ENCODE measurements at regions not wholly inside any gene's neighbourhood (a gene's known extent, or its start where the extent isn't known, plus 50 kb on each side); places are given as distances from the start of the nearest gene placed in this dataset.
A peak's percentile ranks its signal among the peaks of the same experiment; 100 is the strongest.

GRCh38 chr3:116767726-116768125 is 58.1 kb downstream of the TUSC7 start:
- no peaks in the 10 kb centered on the region for H3K9me3 ChIP-seq
- no peaks in the 10 kb centered on the region for H3K27me3 ChIP-seq
- ATAC-seq = no peak
- intact Hi-C loops (cut with DNase I) = no loop called here
- H3K4me1 ChIP-seq = no peaks in the 10 kb centered on the region
- WGBS (ENCODE audit: insufficient coverage, low coverage, low lambda C conversion rate, missing lambda C conversion rate) = 63% methylated on average over 1 of the region's 1 CpG
- H3K27ac ChIP-seq = no peak overlapping the region
- H3K4me3 ChIP-seq = no peak overlapping the region
- H3K36me3 ChIP-seq = no peaks in the 10 kb centered on the region
- no peak for TF ChIP-seq CTCF (IDR thresholded peaks at IDR 0.05)
- no peak for TF ChIP-seq POLR2A (IDR thresholded peaks at IDR 0.05)
- DNase-seq = no peak

GRCh38 chr3:116770815-116771450 is 61.4 kb downstream of the TUSC7 start:
- no peak overlapping the region for H3K4me3 ChIP-seq
- peak; percentile 33 to 60 (median 50) for DNase-seq
- no peaks in the 10 kb centered on the region for H3K9me3 ChIP-seq
- WGBS (ENCODE audit: insufficient coverage, low coverage, low lambda C conversion rate, missing lambda C conversion rate) = 1% methylated on average over 7 of the region's 7 CpGs
- H3K27me3 ChIP-seq = peaks cover 0 to 3% of the 10 kb centered on the region in 2 donors
- H3K4me1 ChIP-seq = no peaks in the 10 kb centered on the region
- peak; percentile 90 to 98 (median 96) for ATAC-seq
- H3K27ac ChIP-seq = no peak overlapping the region
- H3K36me3 ChIP-seq = no peaks in the 10 kb centered on the region
- TF ChIP-seq POLR2A (IDR thresholded peaks at IDR 0.05) (no peak), CTCF (IDR thresholded peaks at IDR 0.05) (peak; percentile 78 to 88 (median 86))
- intact Hi-C loops (cut with DNase I) = no loop called here

GRCh38 chr3:116776880-116777785 is 67.6 kb downstream of the TUSC7 start:
- H3K27ac ChIP-seq = no peak overlapping the region
- H3K4me1 ChIP-seq = no peaks in the 10 kb centered on the region
- H3K27me3 ChIP-seq = peaks cover 0 to 3% of the 10 kb centered on the region in 2 donors
- intact Hi-C loops (cut with DNase I) = no loop called here
- 64% methylated on average over 10 of the region's 10 CpGs for WGBS (ENCODE audit: insufficient coverage, low coverage, low lambda C conversion rate, missing lambda C conversion rate)
- no peak for DNase-seq
- no peak for ATAC-seq
- no peak for TF ChIP-seq POLR2A (IDR thresholded peaks at IDR 0.05)
- TF ChIP-seq CTCF (IDR thresholded peaks at IDR 0.05) = no peak
- no peaks in the 10 kb centered on the region for H3K36me3 ChIP-seq
- H3K9me3 ChIP-seq = no peaks in the 10 kb centered on the region
- no peak overlapping the region for H3K4me3 ChIP-seq

- no peak for TF ChIP-seq CTCF (IDR thresholded peaks at IDR 0.05)
- TF ChIP-seq POLR2A (IDR thresholded peaks at IDR 0.05) = no peak
- Histone ChIP-seq H3K4me1 (no peaks in the 10 kb centered on the region), H3K27ac (no peak overlapping the region), H3K27me3 (no peaks in the 10 kb centered on the region), H3K36me3 (no peaks in the 10 kb centered on the region), H3K9me3 (no peaks in the 10 kb centered on the region), H3K4me3 (no peak overlapping the region)
- 76% methylated on average over 2 of the region's 3 CpGs for WGBS (ENCODE audit: insufficient coverage, low coverage, low lambda C conversion rate, missing lambda C conversion rate)
- intact Hi-C loops (cut with DNase I) = no loop called here
- ATAC-seq (no peak), DNase-seq (no peak)
Measured at GRCh38 chr3:116785226-116785625, 75.6 kb downstream of the TUSC7 start.

All from right lobe of liver (tissue), 6 donors.